Karpas-422 (cell line): ENCODE measurements at regions not wholly inside any gene's neighbourhood (a gene's known extent, or its start where the extent isn't known, plus 50 kb on each side); places are given as distances from the start of the nearest gene placed in this dataset.

ENCODE experiments used
- DNase-seq: peaks from one replicate; pipeline ENCODE4 v3.0.0-alpha.2; 2015
- H2AFZ ChIP-seq: fragments of 200-600 bp; sonication (generic); 2 replicates; pipeline ENCODE4 v1.6.1; 2014; ENCODE audit warnings: antibody characterized with exemption, low read length, mixed read lengths
- H3K27ac ChIP-seq: fragments of 200-600 bp; sonication (generic); 2 replicates; pipeline ENCODE4 v1.5.1; 2014; ENCODE audit warnings: mild to moderate bottlenecking, low read length, moderate library complexity
- H3K27me3 ChIP-seq: fragments of 200-600 bp; sonication (generic); 2 replicates; pipeline ENCODE4 v1.6.1; 2014; ENCODE audit warnings: low read length, mixed read lengths
- H3K36me3 ChIP-seq: fragments of 200-600 bp; sonication (generic); 2 replicates; pipeline ENCODE4 v1.6.1; 2014; ENCODE audit warnings: low read length, mixed read lengths; ENCODE audit not compliant: insufficient read depth
- H3K4me1 ChIP-seq: fragments of 200-600 bp; sonication (generic); 2 replicates; pipeline ENCODE4 v1.6.1; 2014; ENCODE audit warnings: mild to moderate bottlenecking, low read length, mixed read lengths
- H3K4me2 ChIP-seq: fragments of 200-600 bp; sonication (generic); 2 replicates; pipeline ENCODE4 v1.6.1; 2014; ENCODE audit warnings: low read length, low read depth, mild to moderate bottlenecking; ENCODE audit not compliant: poor library complexity, severe bottlenecking
- H3K4me3 ChIP-seq: fragments of 200-600 bp; sonication (generic); 2 replicates; pipeline ENCODE4 v1.5.1; 2014; ENCODE audit warnings: mild to moderate bottlenecking, antibody characterized with exemption, low read length, mixed read lengths
- H3K79me2 ChIP-seq: fragments of 200-600 bp; sonication (generic); 2 replicates; pipeline ENCODE4 v1.6.1; 2014; ENCODE audit warnings: mild to moderate bottlenecking, low read length, mixed read lengths
- H3K9ac ChIP-seq: fragments of 200-600 bp; sonication (generic); 2 replicates; pipeline ENCODE4 v1.6.0; 2014; ENCODE audit warnings: low read length
- H3K9me2 ChIP-seq: fragments of 200-600 bp; sonication (generic), shearing (Covaris generic); replicated peaks from 2 replicates; pipeline ENCODE4 v1.6.0; 2014; ENCODE audit warnings: mild to moderate bottlenecking, low read length, moderate library complexity; ENCODE audit not compliant: insufficient read depth
- H3K9me3 ChIP-seq: fragments of 300-700, 200-600 bp; sonication (generic); 2 replicates; pipeline ENCODE4 v1.6.1; 2014; ENCODE audit warnings: low read length, mixed read lengths
- H4K20me1 ChIP-seq: fragments of 200-600 bp; sonication (generic); 2 replicates; pipeline ENCODE4 v1.6.1; 2014; ENCODE audit warnings: mild to moderate bottlenecking, antibody characterized with exemption, low read length, low read depth; ENCODE audit not compliant: insufficient read depth

- no peak overlapping the region for H2AFZ ChIP-seq
- H3K9me3 ChIP-seq = no peaks in the 10 kb centered on the region
- H3K27ac ChIP-seq = no peak overlapping the region
- H4K20me1 ChIP-seq = no peaks in the 10 kb centered on the region
- no peaks in the 10 kb centered on the region for H3K36me3 ChIP-seq
- no peaks in the 10 kb centered on the region for H3K79me2 ChIP-seq
- H3K4me1 ChIP-seq = no peaks in the 10 kb centered on the region
- no peak overlapping the region for H3K9ac ChIP-seq
- no peak overlapping the region for H3K4me2 ChIP-seq
- DNase-seq = no peak
- H3K9me2 ChIP-seq = no peaks in the 10 kb centered on the region
- H3K4me3 ChIP-seq = no peak overlapping the region
- no peaks in the 10 kb centered on the region for H3K27me3 ChIP-seq
Observed at GRCh38 chr22:44363980-44364750, 51.4 kb upstream of the SHISAL1 start.

GRCh38 chr22:44363013-44363979 is 50.5 kb upstream of the SHISAL1 start:
- H4K20me1 ChIP-seq = no peaks in the 10 kb centered on the region
- no peak overlapping the region for H3K27ac ChIP-seq
- H2AFZ ChIP-seq = no peak overlapping the region
- no peaks in the 10 kb centered on the region for H3K27me3 ChIP-seq
- H3K9ac ChIP-seq = no peak overlapping the region
- no peaks in the 10 kb centered on the region for H3K9me3 ChIP-seq
- no peak for DNase-seq
- no peak overlapping the region for H3K4me3 ChIP-seq
- H3K79me2 ChIP-seq = no peaks in the 10 kb centered on the region
- H3K9me2 ChIP-seq = no peaks in the 10 kb centered on the region
- no peak overlapping the region for H3K4me2 ChIP-seq
- no peaks in the 10 kb centered on the region for H3K4me1 ChIP-seq
- H3K36me3 ChIP-seq = no peaks in the 10 kb centered on the region

GRCh38 chr22:44362249-44363012 is 49.7 kb upstream of the SHISAL1 start:
- DNase-seq = no peak
- Histone ChIP-seq H3K9ac (no peak overlapping the region), H3K4me3 (no peak overlapping the region), H3K27me3 (no peaks in the 10 kb centered on the region), H3K9me3 (no peaks in the 10 kb centered on the region), H3K36me3 (no peaks in the 10 kb centered on the region), H4K20me1 (no peaks in the 10 kb centered on the region), H3K4me1 (no peaks in the 10 kb centered on the region), H3K9me2 (no peaks in the 10 kb centered on the region), H2AFZ (no peak overlapping the region), H3K4me2 (no peak overlapping the region), H3K27ac (no peak overlapping the region), H3K79me2 (no peaks in the 10 kb centered on the region)
